GM18499 (cell line): ENCODE measurements at regions not wholly inside any gene's neighbourhood (a gene's known extent, or its start where the extent isn't known, plus 50 kb on each side); places are given as distances from the start of the nearest gene placed in this dataset.

Experiments
- ATAC-seq: cut with Tn5 transposase; IDR thresholded peaks from one replicate; pipeline ENCODE4 v1.9.1; 2021; ENCODE audit warnings: moderate number of reproducible peaks; ENCODE audit not compliant: insufficient read depth, unreplicated experiment

GRCh38 chr11:95586661-95587060 lies 202.9 kb downstream of the FAM76B start:
- no peak for ATAC-seq

GRCh38 chr11:95586155-95586554 lies 203.4 kb downstream of the FAM76B start:
- no peak for ATAC-seq

- no peak for ATAC-seq
Observed at GRCh38 chr11:95585752-95586077, 203.9 kb downstream of the FAM76B start.

- ATAC-seq: no peak
Observed at GRCh38 chr11:95585069-95585751, 204.4 kb downstream of the FAM76B start.

GRCh38 chr11:95584589-95584988 lies 205.0 kb downstream of the FAM76B start:
- no peak for ATAC-seq

- ATAC-seq: no peak
Observed at GRCh38 chr11:95584180-95584579, 205.4 kb downstream of the FAM76B start.

- ATAC-seq: no peak
Observed at GRCh38 chr11:95577716-95578460, 211.7 kb downstream of the FAM76B start.

GRCh38 chr11:95576146-95576845 lies 213.3 kb downstream of the FAM76B start:
- no peak for ATAC-seq

GRCh38 chr11:95575517-95575916 lies 214.1 kb downstream of the FAM76B start:
- ATAC-seq: no peak

- no peak for ATAC-seq
Observed at GRCh38 chr11:95571718-95572260, 217.8 kb downstream of the FAM76B start.

- no peak for ATAC-seq
Observed at GRCh38 chr11:95570845-95571244, 218.7 kb downstream of the FAM76B start.

GRCh38 chr11:95569207-95569606 lies 220.4 kb downstream of the FAM76B start:
- ATAC-seq: no peak

- no peak for ATAC-seq
Observed at GRCh38 chr11:95568281-95568680, 221.3 kb downstream of the FAM76B start.

- ATAC-seq: no peak
Observed at GRCh38 chr11:95567685-95568084, 221.9 kb downstream of the FAM76B start.

- ATAC-seq: no peak
Observed at GRCh38 chr11:95566211-95566610, 223.4 kb downstream of the FAM76B start.

- no peak for ATAC-seq
Observed at GRCh38 chr11:95565724-95566141, 223.8 kb downstream of the FAM76B start.

- no peak for ATAC-seq
Observed at GRCh38 chr11:95563859-95564258, 225.7 kb downstream of the FAM76B start.

GRCh38 chr11:95563173-95563572 lies 226.4 kb downstream of the FAM76B start:
- ATAC-seq: no peak

- no peak for ATAC-seq
Observed at GRCh38 chr11:95562196-95562921, 227.2 kb downstream of the FAM76B start.

- ATAC-seq: no peak
Observed at GRCh38 chr11:95559899-95560298, 229.7 kb downstream of the FAM76B start.
